PC-9 (cell line): ENCODE measurements at regions not wholly inside any gene's neighbourhood (a gene's known extent, or its start where the extent isn't known, plus 50 kb on each side); places are given as distances from the start of the nearest gene placed in this dataset.

Experiments
- CTCF ChIP-seq: fragments of 200-600 bp; sonication (generic); conservative IDR thresholded peaks from 2 replicates; pipeline ENCODE4 v1.6.1; 2017; ENCODE audit warnings: mixed run types, antibody characterized with exemption, mild to moderate bottlenecking, moderate library complexity
- EZH2 ChIP-seq: fragments of 200-600 bp; sonication (generic); IDR thresholded peaks from 2 replicates; pipeline ENCODE4 v1.8.0; 2017; ENCODE audit warnings: antibody characterized with exemption, low read depth

GRCh38 chr1:5754817-5755551, 237.2 kb downstream of the NPHP4 start:
- TF ChIP-seq EZH2: no peak
- TF ChIP-seq CTCF: no peak
